ENCODE measurements at regions not wholly inside any gene's neighbourhood (a gene's known extent, or its start where the extent isn't known, plus 50 kb on each side); places are given as distances from the start of the nearest gene placed in this dataset.
A peak's percentile ranks its signal among the peaks of the same experiment; 100 is the strongest.

DNA sequence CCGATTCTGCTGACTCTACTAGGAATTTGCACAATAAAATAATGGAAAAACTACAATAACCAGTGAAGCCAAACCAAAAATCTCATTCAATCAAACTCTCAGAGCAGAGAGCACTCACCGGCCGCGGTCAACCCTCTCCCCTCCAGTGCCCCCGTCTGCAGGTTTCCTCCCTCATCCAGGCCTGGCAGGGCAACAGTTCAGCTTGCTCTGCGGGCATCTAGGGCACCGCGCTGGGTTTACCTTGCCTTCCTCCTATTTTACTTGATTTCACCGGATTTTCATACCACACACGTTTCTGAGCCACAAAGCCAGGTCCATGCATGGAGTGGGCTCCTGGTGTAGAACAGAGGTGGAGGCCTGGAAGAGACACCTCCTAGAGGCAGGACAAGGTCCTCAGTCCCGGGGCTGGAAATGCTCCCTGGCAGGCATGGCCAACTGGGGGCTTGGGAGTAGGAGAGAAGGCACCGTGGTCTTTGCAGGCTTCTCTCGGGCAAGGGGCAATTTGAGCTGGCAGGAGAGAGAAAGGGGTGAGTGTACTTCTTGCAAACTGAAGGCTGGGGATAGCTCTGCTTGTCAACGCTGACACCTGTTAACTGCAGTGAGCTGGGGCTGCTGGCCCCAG, 938.4 kb downstream of the BRD1 start:
- intact Hi-C loops (cut with micrococcal nuclease; ENCODE audit: unreplicated experiment) (no loop called here), in situ Hi-C loops (cut with HindIII; ENCODE audit: extremely low pct_ligation_motif_present, low pct_unique_long_range_greater_than_20kb) (no loop called here)
- DNase-seq (ENCODE audit: low spot score), result no peak
- ChIA-PET POLR2A (no interaction called here), CTCF (ENCODE audit: low intra/inter-chr PET ratio, low total read pairs) (no interaction called here)
- BruUV-seq (replicated peaks), result no TSS peak
- TF ChIP-seq ZNF160 (CRISPR knock-in tag; IDR thresholded peaks at IDR 0.05) (no peak), ZNF136 (CRISPR knock-in tag; IDR thresholded peaks at IDR 0.05; ENCODE audit: low read depth) (no peak), ZNF550 (CRISPR knock-in tag; IDR thresholded peaks at IDR 0.05; ENCODE audit: borderline replicate concordance) (no peak), CSRNP1 (CRISPR knock-in tag; IDR thresholded peaks at IDR 0.05) (no peak), ETV6 (CRISPR knock-in tag; conservative IDR thresholded peaks at IDR 0.05) (no peak), ZNF547 (CRISPR knock-in tag; IDR thresholded peaks at IDR 0.05) (no peak), THAP7 (CRISPR knock-in tag; IDR thresholded peaks at IDR 0.05) (no peak), FOSL2 (CRISPR knock-in tag; IDR thresholded peaks at IDR 0.05) (no peak), ZNF644 (CRISPR knock-in tag; IDR thresholded peaks at IDR 0.05; ENCODE audit: low read depth) (no peak), MXD4 (CRISPR knock-in tag; IDR thresholded peaks at IDR 0.05) (no peak), ZNF530 (CRISPR knock-in tag; IDR thresholded peaks at IDR 0.05; ENCODE audit: low read depth) (no peak), NKX3-1 (CRISPR knock-in tag; IDR thresholded peaks at IDR 0.05) (no peak)
- TF ChIP-seq, protein P1, sequence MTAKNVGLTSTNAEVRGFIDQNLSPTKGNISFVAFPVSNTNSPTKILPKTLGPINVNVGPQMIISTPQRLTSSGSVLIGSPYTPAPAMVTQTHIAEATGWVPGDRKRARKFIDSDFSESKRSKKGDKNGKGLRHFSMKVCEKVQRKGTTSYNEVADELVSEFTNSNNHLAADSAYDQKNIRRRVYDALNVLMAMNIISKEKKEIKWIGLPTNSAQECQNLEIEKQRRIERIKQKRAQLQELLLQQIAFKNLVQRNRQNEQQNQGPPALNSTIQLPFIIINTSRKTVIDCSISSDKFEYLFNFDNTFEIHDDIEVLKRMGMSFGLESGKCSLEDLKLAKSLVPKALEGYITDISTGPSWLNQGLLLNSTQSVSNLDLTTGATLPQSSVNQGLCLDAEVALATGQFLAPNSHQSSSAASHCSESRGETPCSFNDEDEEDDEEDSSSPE (CRISPR knock-in tag; IDR thresholded peaks at IDR 0.05), result no peak
- no peak overlapping the region for H3K4me3 ChIP-seq (replicated peaks in 1 of 3; ENCODE audit: insufficient read depth in 1 of 3, low read depth in 2 of 3, low read length in 3 of 3)
- no peaks in the 10 kb centered on the region for H3K79me2 ChIP-seq (ENCODE audit: insufficient read depth, low read length)
- no peak for FAIRE-seq
- WGBS (ENCODE audit: low lambda C conversion rate), result 58% methylated on average over 14 of the region's 14 CpGs
- H4K20me1 ChIP-seq (ENCODE audit: insufficient read depth, low read length), result no peaks in the 10 kb centered on the region
- H3K4me1 ChIP-seq (ENCODE audit: insufficient read depth, low read length), result no peaks in the 10 kb centered on the region
- no peak overlapping the region for H3K9ac ChIP-seq (ENCODE audit: insufficient read depth, low read depth, low read length)
- no peak overlapping the region for H3K27ac ChIP-seq (ENCODE audit: extremely low read length, insufficient read depth, low read length)
- H3K9me3 ChIP-seq (ENCODE audit: low read length), result no peaks in the 10 kb centered on the region
- H3K4me2 ChIP-seq (ENCODE audit: low read depth, low read length), result no peak overlapping the region
- H3K27me3 ChIP-seq (ENCODE audit: control insufficient read depth in 1 of 2, insufficient read depth in 2 of 2, low read length in 2 of 2), result peaks cover 3 to 38% of the 10 kb centered on the region in 2 experiments; a peak in 3 of 5 replicates
- H2AFZ ChIP-seq (ENCODE audit: low read length), result no peak overlapping the region
- no peaks in the 10 kb centered on the region for H3K36me3 ChIP-seq (replicated peaks in 1 of 2; ENCODE audit: control insufficient read depth in 1 of 2, insufficient read depth in 2 of 2, low read length in 2 of 2)
- 0 out of 3 replicates have a peak, but pooled peaks have one; percentile 20 for ATAC-seq

Data from HepG2 (cell line).